Calu3 (cell line): ENCODE measurements at regions not wholly inside any gene's neighbourhood (a gene's known extent, or its start where the extent isn't known, plus 50 kb on each side); places are given as distances from the start of the nearest gene placed in this dataset.

Source experiments
- BruUV-seq: library from RNA; stranded (reverse); fragments of 400-500 nt; replicated peaks from 2 replicates; lab custom pipeline; 2021; lab: Mats Ljungman, UMichigan
- CTCF ChIA-PET: fragments of 300-600 bp; sonication (Branson Sonifier 250); formaldehyde crosslinking; loops from one replicate; lab custom pipeline; 2022; ENCODE audit warnings: antibody characterized with exemption; lab: Charles Lee
- DNase-seq: peaks from one replicate; pipeline ENCODE4 v3.0.0; 2022
- H3K27ac Mint-ChIP-seq: one replicate; pipeline ENCODE4 v1.8.0; 2022; ENCODE audit warnings: mixed read lengths; ENCODE audit not compliant: unreplicated experiment
- H3K27me3 Mint-ChIP-seq: one replicate; pipeline ENCODE4 v1.8.0; 2022; ENCODE audit warnings: mixed read lengths; ENCODE audit not compliant: unreplicated experiment
- H3K36me3 Mint-ChIP-seq: one replicate; pipeline ENCODE4 v1.8.0; 2022; ENCODE audit warnings: mild to moderate bottlenecking, moderate library complexity, mixed read lengths; ENCODE audit not compliant: insufficient read depth, unreplicated experiment
- H3K4me1 Mint-ChIP-seq: one replicate; pipeline ENCODE4 v1.8.0; 2022; ENCODE audit warnings: mild to moderate bottlenecking, low read depth, mixed read lengths; ENCODE audit not compliant: unreplicated experiment
- H3K4me3 Mint-ChIP-seq: one replicate; pipeline ENCODE4 v1.8.0; 2022; ENCODE audit warnings: mild to moderate bottlenecking, low read depth, moderate library complexity, mixed read lengths; ENCODE audit not compliant: unreplicated experiment
- H3K9me3 Mint-ChIP-seq: one replicate; pipeline ENCODE4 v1.8.0; 2022; ENCODE audit warnings: low read depth, mixed read lengths; ENCODE audit not compliant: unreplicated experiment
- intact Hi-C: fragments of 100-400 bp; cut with micrococcal nuclease; formaldehyde crosslinking; loops from one replicate; pipeline ENCODE4 v1.10.0; 2022; ENCODE audit not compliant: unreplicated experiment
- TF ChIP-seq, protein P1 (sequence below): fragments of 200-600 bp; IDR thresholded peaks from one replicate; pipeline ENCODE4 v1.8.0; 2022; ENCODE audit warnings: antibody characterized with exemption; ENCODE audit not compliant: unreplicated experiment

DNA sequence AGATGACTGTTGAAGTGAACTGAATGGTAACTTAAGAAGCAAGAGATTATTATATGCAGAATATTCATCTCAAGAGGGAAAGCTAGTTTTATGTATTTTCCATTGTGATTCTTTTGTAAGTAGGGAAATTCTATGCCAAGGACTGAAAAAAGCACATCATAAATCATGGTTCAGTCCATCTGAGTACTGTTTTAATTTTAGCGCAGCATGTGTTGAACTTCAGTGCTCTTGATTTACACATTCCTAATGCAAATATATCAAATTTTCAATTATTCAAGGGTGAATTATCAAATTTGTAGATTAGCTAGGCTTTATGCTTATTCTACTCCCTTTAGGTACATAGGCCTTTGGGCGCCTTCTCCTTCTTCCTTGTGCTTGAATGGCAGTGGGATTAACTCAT lies 50.3 kb upstream of the TCF12 start:
- H3K27ac Mint-ChIP-seq: no peak overlapping the region
- H3K4me1 Mint-ChIP-seq: peaks cover 26% of the 10 kb centered on the region
- intact Hi-C loops: no loop called here
- CTCF ChIA-PET: no interaction called here
- TF ChIP-seq, protein P1, sequence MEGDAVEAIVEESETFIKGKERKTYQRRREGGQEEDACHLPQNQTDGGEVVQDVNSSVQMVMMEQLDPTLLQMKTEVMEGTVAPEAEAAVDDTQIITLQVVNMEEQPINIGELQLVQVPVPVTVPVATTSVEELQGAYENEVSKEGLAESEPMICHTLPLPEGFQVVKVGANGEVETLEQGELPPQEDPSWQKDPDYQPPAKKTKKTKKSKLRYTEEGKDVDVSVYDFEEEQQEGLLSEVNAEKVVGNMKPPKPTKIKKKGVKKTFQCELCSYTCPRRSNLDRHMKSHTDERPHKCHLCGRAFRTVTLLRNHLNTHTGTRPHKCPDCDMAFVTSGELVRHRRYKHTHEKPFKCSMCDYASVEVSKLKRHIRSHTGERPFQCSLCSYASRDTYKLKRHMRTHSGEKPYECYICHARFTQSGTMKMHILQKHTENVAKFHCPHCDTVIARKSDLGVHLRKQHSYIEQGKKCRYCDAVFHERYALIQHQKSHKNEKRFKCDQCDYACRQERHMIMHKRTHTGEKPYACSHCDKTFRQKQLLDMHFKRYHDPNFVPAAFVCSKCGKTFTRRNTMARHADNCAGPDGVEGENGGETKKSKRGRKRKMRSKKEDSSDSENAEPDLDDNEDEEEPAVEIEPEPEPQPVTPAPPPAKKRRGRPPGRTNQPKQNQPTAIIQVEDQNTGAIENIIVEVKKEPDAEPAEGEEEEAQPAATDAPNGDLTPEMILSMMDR: no peak
- H3K9me3 Mint-ChIP-seq: no peaks in the 10 kb centered on the region
- no peak overlapping the region for H3K4me3 Mint-ChIP-seq
- no peak for DNase-seq
- no peaks in the 10 kb centered on the region for H3K27me3 Mint-ChIP-seq
- BruUV-seq: no TSS peak
- H3K36me3 Mint-ChIP-seq: no peaks in the 10 kb centered on the region

DNA sequence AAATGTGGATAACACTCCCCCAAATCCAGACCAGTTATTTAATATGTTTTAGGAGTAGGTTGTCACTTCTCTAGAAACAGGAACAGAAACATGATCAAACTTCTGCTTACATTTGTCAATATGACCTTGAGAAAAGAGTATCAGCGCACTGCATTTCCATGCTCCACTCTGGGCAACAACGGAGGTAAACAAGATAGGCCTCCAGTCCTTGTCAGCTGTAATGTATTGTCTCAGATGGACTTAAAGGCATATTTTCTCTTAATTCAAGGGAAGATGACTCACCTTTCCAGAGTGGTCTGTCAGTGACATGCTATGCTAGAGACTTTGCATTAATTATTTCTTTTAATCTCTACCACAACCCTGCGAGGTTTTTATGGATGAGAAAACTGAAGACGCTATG lies 51.6 kb upstream of the TCF12 start:
- CTCF ChIA-PET: no interaction called here
- BruUV-seq: no TSS peak

GRCh38 chr15:56857828-56858227 lies 60.6 kb upstream of the TCF12 start:
- Mint-ChIP-seq H3K9me3 (no peaks in the 10 kb centered on the region), H3K27me3 (no peaks in the 10 kb centered on the region), H3K4me1 (peaks cover 7% of the 10 kb centered on the region), H3K4me3 (no peak overlapping the region), H3K36me3 (no peaks in the 10 kb centered on the region), H3K27ac (no peak overlapping the region)
- intact Hi-C loops: no loop called here
- TF ChIP-seq, protein P1: no peak
- CTCF ChIA-PET: interaction anchor here (1.0 kb wide), 1 partner anchor 13 kb away, joined by 3 read pairs; no protein-coding TSS in a partner anchor
- DNase-seq: no peak
- no TSS peak for BruUV-seq

More for the DNA sequence above, 51.6 kb upstream of the TCF12 start:
- intact Hi-C loops: no loop called here
- no peak overlapping the region for H3K27ac Mint-ChIP-seq
- H3K4me3 Mint-ChIP-seq: no peak overlapping the region
- no peaks in the 10 kb centered on the region for H3K36me3 Mint-ChIP-seq
- TF ChIP-seq, protein P1: no peak
- H3K4me1 Mint-ChIP-seq: peaks cover 12% of the 10 kb centered on the region
- no peak for DNase-seq
- H3K27me3 Mint-ChIP-seq: no peaks in the 10 kb centered on the region
- H3K9me3 Mint-ChIP-seq: no peaks in the 10 kb centered on the region

DNA sequence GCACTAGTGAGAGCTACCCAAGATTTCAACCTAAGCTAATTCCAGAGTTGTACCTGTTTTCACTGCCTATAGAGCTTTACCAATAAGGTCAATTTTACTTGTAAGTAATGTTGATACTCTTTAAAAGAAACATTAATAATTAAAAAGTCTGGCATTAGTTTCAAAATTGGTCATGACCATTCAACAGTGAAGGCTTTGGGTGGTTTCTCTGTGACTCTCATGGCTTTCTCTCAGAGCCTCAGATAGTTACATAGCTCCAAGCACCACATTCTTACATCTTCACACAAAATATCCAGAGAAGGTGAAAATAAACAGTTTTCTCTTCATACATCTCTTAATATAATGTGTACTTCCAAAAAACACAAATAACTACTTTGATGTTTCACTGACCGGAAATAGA lies 61.5 kb upstream of the TCF12 start:
- Mint-ChIP-seq H3K27me3 (no peaks in the 10 kb centered on the region), H3K4me1 (peaks cover 7% of the 10 kb centered on the region), H3K36me3 (no peaks in the 10 kb centered on the region), H3K4me3 (no peak overlapping the region), H3K9me3 (no peaks in the 10 kb centered on the region), H3K27ac (no peak overlapping the region)
- TF ChIP-seq, protein P1: no peak
- CTCF ChIA-PET: interaction anchor here (1.0 kb wide), 1 partner anchor 12 kb away, joined by 3 read pairs; no protein-coding TSS in a partner anchor
- intact Hi-C loops: no loop called here
- BruUV-seq: no TSS peak
- DNase-seq: no peak
